WTC11 (cell line): ENCODE measurements at regions not wholly inside any gene's neighbourhood (a gene's known extent, or its start where the extent isn't known, plus 50 kb on each side); places are given as distances from the start of the nearest gene placed in this dataset.

Source experiments
- ATF1 ChIP-seq: sonication (generic); formaldehyde crosslinking; IDR thresholded peaks from 2 replicates; pipeline ENCODE4 v1.8.1; 2023; ENCODE audit warnings: mild to moderate bottlenecking, moderate library complexity, missing genetic modification reagents
- ETV6 ChIP-seq: sonication (generic); formaldehyde crosslinking; IDR thresholded peaks from 2 replicates; pipeline ENCODE4 v1.8.1; 2022; ENCODE audit warnings: mild to moderate bottlenecking, missing genetic modification reagents
- IRF2 ChIP-seq: sonication (generic); formaldehyde crosslinking; IDR thresholded peaks from 2 replicates; pipeline ENCODE4 v1.8.0; 2022; ENCODE audit warnings: low read depth, missing genetic modification reagents, borderline replicate concordance
- NR1H2 ChIP-seq: sonication (generic); formaldehyde crosslinking; IDR thresholded peaks from 2 replicates; pipeline ENCODE4 v1.9.0; 2021; ENCODE audit warnings: mild to moderate bottlenecking, moderate library complexity, missing genetic modification reagents
- NR2C2 ChIP-seq: sonication (generic); formaldehyde crosslinking; IDR thresholded peaks from 2 replicates; pipeline ENCODE4 v1.8.0; 2022; ENCODE audit warnings: mild to moderate bottlenecking, missing genetic modification reagents
- PRRX2 ChIP-seq: fragments of 250-450 bp; sonication (Bioruptor Pico); IDR thresholded peaks from 2 replicates; pipeline ENCODE4 v1.8.0; 2021; ENCODE audit warnings: mild to moderate bottlenecking
- RELA ChIP-seq: sonication (generic); formaldehyde crosslinking; IDR thresholded peaks from 2 replicates; pipeline ENCODE4 v1.8.1; 2022; ENCODE audit warnings: missing genetic modification reagents, mild to moderate bottlenecking, borderline replicate concordance
- ZNF423 ChIP-seq: fragments of 250-450 bp; sonication (Bioruptor Pico); IDR thresholded peaks from 2 replicates; pipeline ENCODE4 v2.1.2; 2022; ENCODE audit warnings: mild to moderate bottlenecking, moderate library complexity
- TF ChIP-seq, protein P1 (sequence below): fragments of 200-600 bp; IDR thresholded peaks from 2 replicates; pipeline ENCODE4 v1.8.0; 2022; ENCODE audit warnings: antibody characterized with exemption
- TF ChIP-seq, protein P2 (sequence below): sonication (generic); formaldehyde crosslinking; IDR thresholded peaks from 2 replicates; pipeline ENCODE4 v1.8.0; 2022; ENCODE audit warnings: mild to moderate bottlenecking, missing genetic modification reagents
- TF ChIP-seq, protein P3 (sequence below): sonication (generic); formaldehyde crosslinking; conservative IDR thresholded peaks from 2 replicates; pipeline ENCODE4 v1.8.1; 2023; ENCODE audit warnings: mild to moderate bottlenecking, low read depth, missing genetic modification reagents, moderate library complexity

DNA sequence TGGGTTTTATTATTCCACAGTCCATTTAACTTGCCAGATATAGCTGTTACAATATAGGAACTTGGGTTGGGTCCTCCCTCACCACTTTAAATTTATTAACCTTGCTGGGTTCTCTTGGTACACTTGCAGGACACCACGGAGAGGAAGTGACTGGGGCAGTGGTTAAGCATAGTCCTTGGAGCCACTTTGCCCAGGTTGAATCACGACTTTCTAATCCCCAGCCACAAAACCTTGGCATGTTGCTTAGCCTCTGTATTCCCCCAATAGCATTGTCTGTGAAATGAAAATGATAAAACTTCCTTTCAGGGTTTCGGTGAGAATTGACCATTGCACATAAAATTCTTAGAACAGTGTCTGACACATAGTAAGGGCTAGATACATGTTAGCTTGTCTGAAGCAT, 221.2 kb downstream of the IRS1 start:
- TF ChIP-seq, protein P1, sequence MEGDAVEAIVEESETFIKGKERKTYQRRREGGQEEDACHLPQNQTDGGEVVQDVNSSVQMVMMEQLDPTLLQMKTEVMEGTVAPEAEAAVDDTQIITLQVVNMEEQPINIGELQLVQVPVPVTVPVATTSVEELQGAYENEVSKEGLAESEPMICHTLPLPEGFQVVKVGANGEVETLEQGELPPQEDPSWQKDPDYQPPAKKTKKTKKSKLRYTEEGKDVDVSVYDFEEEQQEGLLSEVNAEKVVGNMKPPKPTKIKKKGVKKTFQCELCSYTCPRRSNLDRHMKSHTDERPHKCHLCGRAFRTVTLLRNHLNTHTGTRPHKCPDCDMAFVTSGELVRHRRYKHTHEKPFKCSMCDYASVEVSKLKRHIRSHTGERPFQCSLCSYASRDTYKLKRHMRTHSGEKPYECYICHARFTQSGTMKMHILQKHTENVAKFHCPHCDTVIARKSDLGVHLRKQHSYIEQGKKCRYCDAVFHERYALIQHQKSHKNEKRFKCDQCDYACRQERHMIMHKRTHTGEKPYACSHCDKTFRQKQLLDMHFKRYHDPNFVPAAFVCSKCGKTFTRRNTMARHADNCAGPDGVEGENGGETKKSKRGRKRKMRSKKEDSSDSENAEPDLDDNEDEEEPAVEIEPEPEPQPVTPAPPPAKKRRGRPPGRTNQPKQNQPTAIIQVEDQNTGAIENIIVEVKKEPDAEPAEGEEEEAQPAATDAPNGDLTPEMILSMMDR = no peak
- TF ChIP-seq NR1H2 = no peak
- TF ChIP-seq, protein P2, sequence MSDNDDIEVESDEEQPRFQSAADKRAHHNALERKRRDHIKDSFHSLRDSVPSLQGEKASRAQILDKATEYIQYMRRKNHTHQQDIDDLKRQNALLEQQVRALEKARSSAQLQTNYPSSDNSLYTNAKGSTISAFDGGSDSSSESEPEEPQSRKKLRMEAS (CRISPR knock-in tag) = no peak
- TF ChIP-seq, protein P3, sequence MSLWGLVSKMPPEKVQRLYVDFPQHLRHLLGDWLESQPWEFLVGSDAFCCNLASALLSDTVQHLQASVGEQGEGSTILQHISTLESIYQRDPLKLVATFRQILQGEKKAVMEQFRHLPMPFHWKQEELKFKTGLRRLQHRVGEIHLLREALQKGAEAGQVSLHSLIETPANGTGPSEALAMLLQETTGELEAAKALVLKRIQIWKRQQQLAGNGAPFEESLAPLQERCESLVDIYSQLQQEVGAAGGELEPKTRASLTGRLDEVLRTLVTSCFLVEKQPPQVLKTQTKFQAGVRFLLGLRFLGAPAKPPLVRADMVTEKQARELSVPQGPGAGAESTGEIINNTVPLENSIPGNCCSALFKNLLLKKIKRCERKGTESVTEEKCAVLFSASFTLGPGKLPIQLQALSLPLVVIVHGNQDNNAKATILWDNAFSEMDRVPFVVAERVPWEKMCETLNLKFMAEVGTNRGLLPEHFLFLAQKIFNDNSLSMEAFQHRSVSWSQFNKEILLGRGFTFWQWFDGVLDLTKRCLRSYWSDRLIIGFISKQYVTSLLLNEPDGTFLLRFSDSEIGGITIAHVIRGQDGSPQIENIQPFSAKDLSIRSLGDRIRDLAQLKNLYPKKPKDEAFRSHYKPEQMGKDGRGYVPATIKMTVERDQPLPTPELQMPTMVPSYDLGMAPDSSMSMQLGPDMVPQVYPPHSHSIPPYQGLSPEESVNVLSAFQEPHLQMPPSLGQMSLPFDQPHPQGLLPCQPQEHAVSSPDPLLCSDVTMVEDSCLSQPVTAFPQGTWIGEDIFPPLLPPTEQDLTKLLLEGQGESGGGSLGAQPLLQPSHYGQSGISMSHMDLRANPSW = no peak
- no peak for TF ChIP-seq IRF2 (CRISPR knock-in tag)
- TF ChIP-seq ETV6 = no peak
- no peak for TF ChIP-seq ATF1 (CRISPR knock-in tag)
- no peak for TF ChIP-seq ZNF423 (CRISPR knock-in tag)
- no peak for TF ChIP-seq PRRX2 (CRISPR knock-in tag)
- no peak for TF ChIP-seq NR2C2 (CRISPR knock-in tag)
- TF ChIP-seq RELA (CRISPR knock-in tag) = no peak
